ENCODE measurements at regions not wholly inside any gene's neighbourhood (a gene's known extent, or its start where the extent isn't known, plus 50 kb on each side); places are given as distances from the start of the nearest gene placed in this dataset.
"Not testable (repeated sequence)": the region's sequence is repeated elsewhere in the genome, so short reads cannot be mapped to it uniquely, and the experiment has no call there.

GRCh38 chr1:60914982-60915381, 167.4 kb upstream of the NFIA start:
- Histone ChIP-seq H3K4me3 (ENCODE audit: low read depth, low read length, poor library complexity, severe bottlenecking) (no peak overlapping the region), H3K36me3 (ENCODE audit: insufficient read depth, low read length) (no peaks in the 10 kb centered on the region), H3K79me2 (ENCODE audit: insufficient read depth, low read depth, low read length) (no peaks in the 10 kb centered on the region), H3K4me2 (ENCODE audit: low read length) (no peak overlapping the region), H4K20me1 (ENCODE audit: insufficient read depth, low read length) (no peaks in the 10 kb centered on the region), H2AFZ (ENCODE audit: low read length) (no peak overlapping the region), H3K9me2 (ENCODE audit: insufficient read depth, low read length) (no peaks in the 10 kb centered on the region), H3K27ac (ENCODE audit: low read depth, low read length, poor library complexity, severe bottlenecking) (no peak overlapping the region), H3K4me1 (ENCODE audit: insufficient read depth, low read length, poor library complexity, severe bottlenecking) (no peaks in the 10 kb centered on the region), H3K9me3 (ENCODE audit: low read length) (no peaks in the 10 kb centered on the region)
- CTCF ChIA-PET (ENCODE audit: unreplicated experiment): no interaction called here
- intact Hi-C loops (cut with micrococcal nuclease; ENCODE audit: unreplicated experiment): no loop called here
- no TSS peak for BruUV-seq (replicated peaks)
- DNase-seq (ENCODE audit: low spot score): no peak
- no peak for TF ChIP-seq EZH2phosphoT487 (IDR thresholded peaks at IDR 0.05; ENCODE audit: borderline replicate concordance, low read depth, low read length)
- TF ChIP-seq CTCF (conservative IDR thresholded peaks at IDR 0.05; ENCODE audit: low read length): no peak
- POLR2A ChIA-PET: no interaction called here

DNA sequence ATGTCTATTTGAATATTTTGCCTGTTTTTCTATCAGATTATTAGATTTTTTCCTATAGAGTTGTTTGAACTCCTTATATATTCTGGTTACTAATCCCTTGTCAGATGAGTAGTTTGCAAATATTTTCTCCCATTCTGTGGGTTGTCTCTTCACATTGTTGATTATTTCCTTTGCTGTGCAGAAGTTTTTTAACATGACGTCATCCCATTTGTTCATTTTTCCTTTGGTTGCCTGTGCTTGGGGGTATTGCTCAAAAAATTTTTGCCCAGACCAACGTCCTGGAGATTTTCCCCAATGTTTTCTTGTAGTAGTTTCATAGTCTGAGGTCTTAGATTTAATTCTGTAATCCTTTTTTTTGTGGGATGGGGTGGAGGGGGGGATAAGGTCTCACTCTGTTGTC, 168.7 kb upstream of the NFIA start:
- CTCF ChIA-PET (ENCODE audit: unreplicated experiment); H3K4me2 ChIP-seq (ENCODE audit: low read length); intact Hi-C loops (cut with micrococcal nuclease; ENCODE audit: unreplicated experiment); H3K9me2 ChIP-seq (ENCODE audit: insufficient read depth, low read length); DNase-seq (ENCODE audit: low spot score); H3K79me2 ChIP-seq (ENCODE audit: insufficient read depth, low read depth, low read length); H3K4me1 ChIP-seq (ENCODE audit: insufficient read depth, low read length, poor library complexity, severe bottlenecking); H2AFZ ChIP-seq (ENCODE audit: low read length); H3K4me3 ChIP-seq (ENCODE audit: low read depth, low read length, poor library complexity, severe bottlenecking); BruUV-seq (replicated peaks); POLR2A ChIA-PET; H4K20me1 ChIP-seq (ENCODE audit: insufficient read depth, low read length); H3K27ac ChIP-seq (ENCODE audit: low read depth, low read length, poor library complexity, severe bottlenecking); H3K9me3 ChIP-seq (ENCODE audit: low read length); H3K36me3 ChIP-seq (ENCODE audit: insufficient read depth, low read length): not testable (repeated sequence)

DNA sequence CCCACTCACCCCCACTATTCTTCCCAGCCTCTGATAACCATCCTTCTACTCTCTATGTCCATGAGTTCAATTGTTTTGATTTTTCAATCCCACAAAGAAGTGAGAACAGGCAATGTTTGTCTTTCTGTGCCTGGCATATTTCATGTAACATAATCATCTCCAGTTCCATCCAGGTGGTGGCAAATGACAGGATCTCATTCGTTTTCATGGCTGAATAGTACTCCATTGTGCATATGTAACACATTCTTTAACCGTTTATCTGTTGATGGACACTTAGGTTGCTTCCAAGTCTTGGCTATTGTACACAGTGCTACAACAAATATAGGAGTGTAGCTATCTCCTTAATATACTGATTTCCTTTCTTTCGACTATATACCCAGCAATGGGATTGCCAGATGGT, 169.3 kb upstream of the NFIA start:
- Histone ChIP-seq H3K9me2 (ENCODE audit: insufficient read depth, low read length) (no peaks in the 10 kb centered on the region), H3K9me3 (ENCODE audit: low read length) (no peaks in the 10 kb centered on the region), H3K4me3 (ENCODE audit: low read depth, low read length, poor library complexity, severe bottlenecking) (no peak overlapping the region), H3K27ac (ENCODE audit: low read depth, low read length, poor library complexity, severe bottlenecking) (no peak overlapping the region), H3K4me1 (ENCODE audit: insufficient read depth, low read length, poor library complexity, severe bottlenecking) (no peaks in the 10 kb centered on the region), H3K36me3 (ENCODE audit: insufficient read depth, low read length) (no peaks in the 10 kb centered on the region), H4K20me1 (ENCODE audit: insufficient read depth, low read length) (no peaks in the 10 kb centered on the region), H2AFZ (ENCODE audit: low read length) (no peak overlapping the region), H3K4me2 (ENCODE audit: low read length) (no peak overlapping the region), H3K79me2 (ENCODE audit: insufficient read depth, low read depth, low read length) (no peaks in the 10 kb centered on the region)
- ChIA-PET CTCF (ENCODE audit: unreplicated experiment) (no interaction called here), POLR2A (interaction anchor here (0.6 kb wide), 1 partner anchor 165 kb away, joined by 3 read pairs; no protein-coding TSS in a partner anchor)
- intact Hi-C loops (cut with micrococcal nuclease; ENCODE audit: unreplicated experiment): no loop called here
- BruUV-seq (replicated peaks): no TSS peak
- TF ChIP-seq EZH2phosphoT487 (IDR thresholded peaks at IDR 0.05; ENCODE audit: borderline replicate concordance, low read depth, low read length) (no peak), CTCF (conservative IDR thresholded peaks at IDR 0.05; ENCODE audit: low read length) (no peak)
- no peak for DNase-seq (ENCODE audit: low spot score)

All from OCI-LY7 (cell line).